GM13976 (cell line): ENCODE measurements at regions not wholly inside any gene's neighbourhood (a gene's known extent, or its start where the extent isn't known, plus 50 kb on each side); places are given as distances from the start of the nearest gene placed in this dataset.

ENCODE experiments used
- DNase-seq: peaks from one replicate; pipeline ENCODE4 v3.0.0; 2012; ENCODE audit warnings: low spot score
- in situ Hi-C: fragments of 300-500 bp; cut with MboI; formaldehyde crosslinking; loops from one replicate; pipeline ENCODE4 v1.12.0; 2022; ENCODE audit warnings: low sequenced_read_pairs, mixed read lengths, inconsistent platforms; ENCODE audit not compliant: unreplicated experiment
- TF ChIP-seq, protein P1 (sequence below): IDR thresholded peaks from 2 replicates; pipeline ENCODE4 v1.5.1; 2012; ENCODE audit warnings: borderline replicate concordance, mild to moderate bottlenecking; ENCODE audit not compliant: insufficient read depth; ENCODE audit errors: extremely low read depth, missing control alignments, control extremely low read depth

DNA sequence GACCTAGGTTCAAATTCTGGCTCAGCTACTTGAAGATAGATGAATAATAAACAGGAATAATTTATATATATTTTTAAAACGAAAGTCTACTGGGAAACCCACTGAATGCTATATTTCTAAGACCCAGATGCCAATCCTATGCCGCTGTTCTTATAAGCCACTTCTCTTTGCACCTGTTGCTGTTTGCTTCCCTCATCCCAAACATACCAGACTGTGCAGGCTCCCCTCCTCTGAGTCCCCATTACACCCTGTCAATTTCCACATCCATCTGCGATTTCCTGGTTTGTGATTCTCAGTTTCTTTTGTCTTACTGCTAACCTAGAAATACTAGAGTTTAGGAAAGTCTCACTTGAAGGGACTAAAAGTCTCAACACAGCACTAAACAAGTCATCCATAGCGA is 92.8 kb upstream of the CAST start:
- DNase-seq = no peak
- in situ Hi-C loops = no loop called here
- TF ChIP-seq, protein P1, sequence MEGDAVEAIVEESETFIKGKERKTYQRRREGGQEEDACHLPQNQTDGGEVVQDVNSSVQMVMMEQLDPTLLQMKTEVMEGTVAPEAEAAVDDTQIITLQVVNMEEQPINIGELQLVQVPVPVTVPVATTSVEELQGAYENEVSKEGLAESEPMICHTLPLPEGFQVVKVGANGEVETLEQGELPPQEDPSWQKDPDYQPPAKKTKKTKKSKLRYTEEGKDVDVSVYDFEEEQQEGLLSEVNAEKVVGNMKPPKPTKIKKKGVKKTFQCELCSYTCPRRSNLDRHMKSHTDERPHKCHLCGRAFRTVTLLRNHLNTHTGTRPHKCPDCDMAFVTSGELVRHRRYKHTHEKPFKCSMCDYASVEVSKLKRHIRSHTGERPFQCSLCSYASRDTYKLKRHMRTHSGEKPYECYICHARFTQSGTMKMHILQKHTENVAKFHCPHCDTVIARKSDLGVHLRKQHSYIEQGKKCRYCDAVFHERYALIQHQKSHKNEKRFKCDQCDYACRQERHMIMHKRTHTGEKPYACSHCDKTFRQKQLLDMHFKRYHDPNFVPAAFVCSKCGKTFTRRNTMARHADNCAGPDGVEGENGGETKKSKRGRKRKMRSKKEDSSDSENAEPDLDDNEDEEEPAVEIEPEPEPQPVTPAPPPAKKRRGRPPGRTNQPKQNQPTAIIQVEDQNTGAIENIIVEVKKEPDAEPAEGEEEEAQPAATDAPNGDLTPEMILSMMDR = no peak

DNA sequence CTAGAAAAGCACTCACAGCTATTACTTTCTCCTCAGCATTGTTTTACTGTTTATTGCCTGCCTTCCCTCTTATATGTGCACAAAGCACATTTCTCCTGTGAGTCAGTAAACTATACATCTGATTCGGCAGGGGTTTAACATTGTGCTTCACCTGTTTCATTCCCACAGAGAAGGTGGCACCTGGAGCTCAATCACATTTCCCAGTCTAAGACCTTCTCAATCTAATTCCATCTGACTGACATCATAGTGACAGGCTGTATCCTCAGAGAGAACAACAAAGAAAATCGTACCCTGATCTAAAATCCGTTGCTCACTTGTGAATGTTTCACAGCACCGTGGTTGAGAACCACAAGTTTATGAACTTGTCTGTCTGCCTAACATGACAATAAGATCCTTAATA is 92.4 kb upstream of the CAST start:
- DNase-seq = no peak
- in situ Hi-C loops = no loop called here
- TF ChIP-seq, protein P1 = no peak

DNA sequence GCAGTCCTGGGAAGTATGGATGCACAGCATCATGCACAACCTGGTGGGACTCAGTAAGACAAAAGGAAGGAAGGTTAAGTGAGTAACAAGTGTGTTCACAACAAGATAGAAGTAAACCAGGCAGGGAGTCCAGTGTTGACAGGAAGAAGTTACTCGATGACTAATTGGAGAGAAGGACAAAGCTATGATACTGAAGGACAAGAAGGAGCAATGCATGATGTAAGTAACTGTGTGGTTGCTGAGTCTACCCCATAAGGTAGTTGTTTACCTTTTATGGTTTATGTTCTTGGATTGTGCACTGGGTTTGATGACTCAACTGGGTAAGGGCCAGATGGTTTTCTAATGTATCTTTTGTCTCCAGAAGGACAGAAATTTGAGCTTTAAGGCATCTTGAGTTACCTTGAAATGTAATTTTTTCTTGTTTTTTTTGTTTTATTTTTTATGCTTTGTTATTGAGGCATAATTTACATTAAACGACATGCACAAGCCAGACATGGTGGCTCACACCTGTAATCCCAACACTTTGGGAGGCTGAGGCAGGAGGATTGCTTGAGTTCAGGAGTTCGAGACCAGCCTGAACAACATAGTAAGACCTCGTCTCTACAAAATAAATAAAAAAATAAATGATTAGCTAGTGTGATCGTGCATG is 89.2 kb upstream of the CAST start:
- DNase-seq = no peak
- TF ChIP-seq, protein P1 = no peak
- in situ Hi-C loops = no loop called here

DNA sequence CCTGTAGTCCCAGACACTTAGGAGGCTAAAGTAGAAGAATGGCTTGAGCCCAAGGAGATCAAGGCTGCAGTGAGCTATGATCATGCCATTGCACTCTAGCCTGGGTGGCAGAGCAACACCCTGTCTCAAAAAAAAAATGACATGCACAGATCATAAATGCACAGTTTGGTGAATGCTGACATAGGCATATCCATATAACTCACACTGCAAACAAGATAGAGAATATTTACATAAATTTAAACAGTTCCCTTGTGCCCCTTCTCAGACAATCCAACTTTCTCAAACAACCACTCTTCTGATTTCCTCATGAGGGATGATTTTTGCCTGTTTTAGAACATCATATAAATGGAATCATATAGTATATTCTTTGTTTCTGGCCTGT is 88.7 kb upstream of the CAST start:
- in situ Hi-C loops = no loop called here
- TF ChIP-seq, protein P1 = no peak
- DNase-seq = no peak

DNA sequence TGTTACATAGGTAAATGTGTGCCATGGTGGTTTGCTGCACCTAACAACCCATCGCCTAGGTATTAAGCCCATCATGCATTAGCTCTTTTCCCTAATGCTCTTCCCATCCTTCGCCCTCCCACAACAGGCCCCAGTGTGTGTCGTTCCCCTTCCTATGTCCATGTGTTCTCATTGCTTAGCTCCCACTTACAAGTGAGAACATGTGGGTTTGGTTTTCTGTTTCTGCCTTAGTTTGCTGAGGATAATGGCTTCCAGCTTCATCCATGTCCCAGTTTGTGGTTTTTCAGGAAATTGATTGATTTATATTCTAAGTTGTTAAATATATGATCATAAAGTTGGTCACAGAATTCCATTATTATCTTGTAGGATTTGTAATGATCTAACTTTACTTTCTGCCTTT is 85.3 kb upstream of the CAST start:
- TF ChIP-seq, protein P1 = no peak
- DNase-seq = no peak
- in situ Hi-C loops = no loop called here

DNA sequence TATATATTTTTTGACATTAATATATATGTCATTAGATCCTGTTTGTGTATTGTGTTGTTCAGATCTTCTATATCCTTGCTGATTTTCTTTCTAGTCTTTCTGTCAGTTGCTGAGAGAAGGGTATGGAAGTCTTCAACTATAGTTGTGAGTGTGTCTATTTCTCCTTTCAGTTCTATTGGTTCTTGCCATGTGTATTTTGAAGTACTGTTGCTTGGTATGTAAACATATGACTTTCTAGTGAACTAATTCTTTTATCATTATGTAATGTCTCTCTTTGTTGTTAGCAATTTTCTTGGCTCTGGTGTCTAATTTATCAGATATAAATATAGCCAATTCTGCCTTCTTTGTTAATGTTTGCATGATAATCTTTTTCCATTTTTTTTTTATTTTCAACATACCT is 84.3 kb upstream of the CAST start:
- in situ Hi-C loops = no loop called here
- no peak for DNase-seq
- TF ChIP-seq, protein P1 = no peak
